Endothelial cell of umbilical vein (primary cell): ENCODE measurements at regions not wholly inside any gene's neighbourhood (a gene's known extent, or its start where the extent isn't known, plus 50 kb on each side); places are given as distances from the start of the nearest gene placed in this dataset.

ENCODE experiments used
- BruUV-seq: library from RNA; stranded (reverse); fragments of 400-500 nt; replicated peaks from 2 replicates; lab custom pipeline; 2021; lab: Mats Ljungman, UMichigan
- CTCF ChIA-PET: fragments of 300-600, 350-600 bp; sonication (Branson Sonifier 250); formaldehyde crosslinking; loops from one replicate; lab custom pipeline; 2021; ENCODE audit warnings: antibody characterized with exemption, inconsistent platforms; lab: Charles Lee
- POLR2A ChIA-PET: fragments of 300-600, 350-600 bp; sonication (Branson Sonifier 250); formaldehyde crosslinking; loops from one replicate; lab custom pipeline; 2021; ENCODE audit warnings: antibody characterized with exemption, inconsistent platforms; lab: Charles Lee
- DNase-seq: peaks from one replicate; pipeline ENCODE4 v3.0.0-alpha.2; 2011; ENCODE audit warnings: low read depth, low spot score
- FAIRE-seq: peaks from 2 replicates; lab custom pipeline; 2011; peaks lifted over from hg19 to GRCh38; lab: Jason Lieb, UNC
- H2AFZ ChIP-seq: 2 replicates; pipeline ENCODE4 v1.6.0; 2012; ENCODE audit warnings: low read depth, low read length, control low read depth, inconsistent platforms
- H3K27ac ChIP-seq: 2 replicates; pipeline ENCODE4 v1.5.1; 2011; ENCODE audit warnings: low read depth, mild to moderate bottlenecking, control low read depth, low read length, moderate library complexity; ENCODE audit not compliant: insufficient read depth
- H3K27me3 ChIP-seq, 2 experiments: 2 replicates each; pipeline versions ENCODE4 v1.6.0 to v1.6.1; 2011; ENCODE audit warnings: low read length in 2 of 2, mixed read lengths in 1 of 2; ENCODE audit not compliant: control insufficient read depth in 2 of 2, insufficient read depth in 2 of 2
- H3K36me3 ChIP-seq, 2 experiments: 2 replicates in 1 of 2; 3 replicates in 1 of 2; pipeline ENCODE4 v1.5.1; 2011; ENCODE audit warnings: low read length in 2 of 2, mild to moderate bottlenecking in 1 of 2, moderate library complexity in 1 of 2; ENCODE audit not compliant: control insufficient read depth in 2 of 2, insufficient read depth in 2 of 2; ENCODE audit errors: extremely low read depth in 1 of 2
- H3K4me1 ChIP-seq: 3 replicates; pipeline ENCODE4 v1.5.1; 2011; ENCODE audit warnings: mild to moderate bottlenecking, low read length; ENCODE audit not compliant: control insufficient read depth, insufficient read depth; ENCODE audit errors: extremely low read depth
- H3K4me2 ChIP-seq: 2 replicates; pipeline ENCODE4 v1.6.1; 2011; ENCODE audit warnings: low read length, control low read depth, mixed read lengths; ENCODE audit not compliant: insufficient read depth
- H3K4me3 ChIP-seq, 3 experiments: fragments of 200-600 bp in 1 of 3; sonication (generic), shearing (Covaris generic) in 1 of 3; replicated peaks in 1 of 3; 2 replicates each; pipeline ENCODE4 v1.5.1; 2011 to 2016; ENCODE audit warnings: control low read depth in 3 of 3, low read length in 3 of 3, mild to moderate bottlenecking in 2 of 3, inconsistent platforms in 1 of 3, low read depth in 1 of 3, moderate library complexity in 1 of 3; ENCODE audit not compliant: insufficient read depth in 1 of 3
- H3K79me2 ChIP-seq: 2 replicates; pipeline ENCODE4 v1.6.0; 2012; ENCODE audit warnings: low read length, inconsistent platforms; ENCODE audit not compliant: control insufficient read depth, insufficient read depth
- H3K9ac ChIP-seq: replicated peaks from 2 replicates; pipeline ENCODE3; 2011; ENCODE audit warnings: low read length, control low read depth; ENCODE audit not compliant: insufficient read depth; ENCODE audit errors: extremely low read depth
- H3K9me1 ChIP-seq: replicated peaks from 3 replicates; pipeline ENCODE4 v1.6.0; 2011; ENCODE audit warnings: mild to moderate bottlenecking, low read length; ENCODE audit not compliant: control insufficient read depth, insufficient read depth; ENCODE audit errors: extremely low read depth
- H3K9me3 ChIP-seq: replicated peaks from 2 replicates; pipeline ENCODE4 v1.5.1; 2012; ENCODE audit warnings: low read length, inconsistent platforms; ENCODE audit not compliant: control insufficient read depth, insufficient read depth
- H4K20me1 ChIP-seq: replicated peaks from 2 replicates; pipeline ENCODE3; 2011; ENCODE audit warnings: mild to moderate bottlenecking, low read length; ENCODE audit not compliant: control insufficient read depth, insufficient read depth; ENCODE audit errors: extremely low read depth
- EZH2 ChIP-seq: IDR thresholded peaks from 2 replicates; pipeline ENCODE4 v1.6.1; 2012; ENCODE audit warnings: borderline replicate concordance, low read depth, mild to moderate bottlenecking, moderate library complexity, low read length, inconsistent platforms; ENCODE audit not compliant: severe bottlenecking
- FOS ChIP-seq: IDR thresholded peaks from 2 replicates; pipeline ENCODE4 v1.6.1; 2011; ENCODE audit warnings: mild to moderate bottlenecking, low read length, moderate library complexity, borderline replicate concordance; ENCODE audit not compliant: insufficient read depth
- GATA2 ChIP-seq: IDR thresholded peaks from 2 replicates; pipeline ENCODE4 v1.7.0; 2011; ENCODE audit warnings: low read depth, mild to moderate bottlenecking, moderate library complexity, mixed read lengths, low read length; ENCODE audit not compliant: insufficient read length, insufficient read depth
- JUN ChIP-seq: IDR thresholded peaks from 2 replicates; pipeline ENCODE4 v1.6.1; 2011; ENCODE audit warnings: borderline replicate concordance, low read depth; ENCODE audit not compliant: insufficient read length, insufficient read depth
- MYC ChIP-seq: IDR thresholded peaks from one replicate; pipeline ENCODE4 v1.6.1; 2011; ENCODE audit warnings: mild to moderate bottlenecking, low read depth, low read length
- POLR2A ChIP-seq: IDR thresholded peaks from 2 replicates; pipeline ENCODE4 v1.6.1; 2012; ENCODE audit warnings: low read depth, mild to moderate bottlenecking, control low read depth, low read length
- POLR2AphosphoS5 ChIP-seq: IDR thresholded peaks from 2 replicates; pipeline ENCODE4 v1.6.1; 2012; ENCODE audit warnings: low read depth, mild to moderate bottlenecking, control low read depth, low read length, moderate library complexity; ENCODE audit not compliant: insufficient read depth
- dilution Hi-C: fragments of 300-500 bp; cut with MboI; formaldehyde crosslinking; loops from one replicate; pipeline ENCODE4 v1.15.0; 2019; ENCODE audit warnings: low sequenced_read_pairs; ENCODE audit not compliant: extremely low pct_ligation_motif_present
- intact Hi-C: fragments of 100-400 bp; cut with micrococcal nuclease; formaldehyde crosslinking; loops from one replicate; pipeline ENCODE4 v1.10.0; 2022
- TF ChIP-seq, protein P1 (sequence below): IDR thresholded peaks from 2 replicates; pipeline ENCODE4 v1.6.1; 2011; ENCODE audit not compliant: insufficient read depth, insufficient read length
- TF ChIP-seq, protein P2 (sequence below), 2 donors: IDR thresholded peaks; 1 replicate in 1 of 2; 2 replicates in 1 of 2; pipeline ENCODE4 v1.5.1; 2011; ENCODE audit warnings: low read length in 2 of 2, mild to moderate bottlenecking in 2 of 2, moderate library complexity in 2 of 2, control low read depth in 1 of 2, inconsistent platforms in 1 of 2, low read depth in 1 of 2; ENCODE audit not compliant: insufficient read depth in 1 of 2; ENCODE audit errors: extremely low read depth in 1 of 2

DNA sequence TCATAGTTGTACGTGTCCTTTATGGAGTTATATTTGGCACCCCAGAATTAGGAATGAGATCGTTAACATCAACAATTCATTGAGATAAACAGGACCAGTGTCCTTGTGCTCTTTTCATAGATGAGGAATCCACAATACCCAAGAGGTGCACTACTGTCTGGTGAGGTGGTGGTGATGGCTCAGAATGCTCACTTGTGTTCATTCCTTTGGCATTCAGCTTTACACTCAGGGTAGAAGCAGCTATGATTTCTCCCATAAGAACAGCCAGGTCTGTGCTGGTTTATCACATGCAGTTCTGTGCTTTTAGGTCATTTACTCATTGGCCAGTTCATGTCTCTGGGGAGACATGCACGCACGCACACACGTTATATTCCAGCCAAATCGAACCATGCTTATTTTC, 167.2 kb downstream of the FAT3 start:
- H2AFZ ChIP-seq = no peak overlapping the region
- DNase-seq (no peak), FAIRE-seq (no peak)
- H3K36me3 ChIP-seq = no peaks in the 10 kb centered on the region
- intact Hi-C loops (no loop called here), dilution Hi-C loops (no loop called here)
- no peaks in the 10 kb centered on the region for H4K20me1 ChIP-seq
- no peaks in the 10 kb centered on the region for H3K9me1 ChIP-seq
- H3K4me3 ChIP-seq = no peak overlapping the region
- H3K79me2 ChIP-seq = no peaks in the 10 kb centered on the region
- H3K27me3 ChIP-seq = no peaks in the 10 kb centered on the region
- POLR2A ChIA-PET = no interaction called here
- no peaks in the 10 kb centered on the region for H3K9me3 ChIP-seq
- H3K4me2 ChIP-seq = no peak overlapping the region
- no peaks in the 10 kb centered on the region for H3K4me1 ChIP-seq
- TF ChIP-seq MYC = no peak
- TF ChIP-seq, protein P1, sequence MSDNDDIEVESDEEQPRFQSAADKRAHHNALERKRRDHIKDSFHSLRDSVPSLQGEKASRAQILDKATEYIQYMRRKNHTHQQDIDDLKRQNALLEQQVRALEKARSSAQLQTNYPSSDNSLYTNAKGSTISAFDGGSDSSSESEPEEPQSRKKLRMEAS = no peak
- TF ChIP-seq POLR2AphosphoS5 = no peak
- TF ChIP-seq JUN = no peak
- TF ChIP-seq, protein P2, sequence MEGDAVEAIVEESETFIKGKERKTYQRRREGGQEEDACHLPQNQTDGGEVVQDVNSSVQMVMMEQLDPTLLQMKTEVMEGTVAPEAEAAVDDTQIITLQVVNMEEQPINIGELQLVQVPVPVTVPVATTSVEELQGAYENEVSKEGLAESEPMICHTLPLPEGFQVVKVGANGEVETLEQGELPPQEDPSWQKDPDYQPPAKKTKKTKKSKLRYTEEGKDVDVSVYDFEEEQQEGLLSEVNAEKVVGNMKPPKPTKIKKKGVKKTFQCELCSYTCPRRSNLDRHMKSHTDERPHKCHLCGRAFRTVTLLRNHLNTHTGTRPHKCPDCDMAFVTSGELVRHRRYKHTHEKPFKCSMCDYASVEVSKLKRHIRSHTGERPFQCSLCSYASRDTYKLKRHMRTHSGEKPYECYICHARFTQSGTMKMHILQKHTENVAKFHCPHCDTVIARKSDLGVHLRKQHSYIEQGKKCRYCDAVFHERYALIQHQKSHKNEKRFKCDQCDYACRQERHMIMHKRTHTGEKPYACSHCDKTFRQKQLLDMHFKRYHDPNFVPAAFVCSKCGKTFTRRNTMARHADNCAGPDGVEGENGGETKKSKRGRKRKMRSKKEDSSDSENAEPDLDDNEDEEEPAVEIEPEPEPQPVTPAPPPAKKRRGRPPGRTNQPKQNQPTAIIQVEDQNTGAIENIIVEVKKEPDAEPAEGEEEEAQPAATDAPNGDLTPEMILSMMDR (IDR thresholded peaks at IDR 0.05; ENCODE audit: extremely low read depth in 1 of 2, insufficient read depth in 1 of 2, low read depth in 1 of 2, low read length in 2 of 2) = no peak
- no peak for TF ChIP-seq EZH2
- no peak for TF ChIP-seq FOS
- TF ChIP-seq GATA2 = no peak
- no peak for TF ChIP-seq POLR2A
- H3K27ac ChIP-seq = no peak overlapping the region
- H3K9ac ChIP-seq = no peak overlapping the region
- CTCF ChIA-PET = no interaction called here
- no TSS peak for BruUV-seq
